Bronchial epithelial cell (primary cell): ENCODE measurements at regions not wholly inside any gene's neighbourhood (a gene's known extent, or its start where the extent isn't known, plus 50 kb on each side); places are given as distances from the start of the nearest gene placed in this dataset.

ENCODE experiments used
- DNase-seq: peaks from one replicate; pipeline ENCODE4 v3.0.0-alpha.2; 2010; ENCODE audit warnings: low read depth
- FAIRE-seq: peaks from 2 replicates; lab custom pipeline; 2011; peaks lifted over from hg19 to GRCh38; lab: Jason Lieb, UNC
- H3K27me3 ChIP-seq: 2 replicates; pipeline ENCODE4 v1.5.1; 2011; ENCODE audit warnings: low read length; ENCODE audit not compliant: control insufficient read depth, insufficient read depth
- H3K36me3 ChIP-seq: 2 replicates; pipeline ENCODE4 v1.5.1; 2011; ENCODE audit warnings: low read length; ENCODE audit not compliant: control insufficient read depth, insufficient read depth
- H3K4me3 ChIP-seq: 2 replicates; pipeline ENCODE4 v1.5.1; 2011; ENCODE audit warnings: mild to moderate bottlenecking, low read depth, low read length, control low read depth
- TF ChIP-seq, protein P1 (sequence below): IDR thresholded peaks from 2 replicates; pipeline ENCODE4 v1.5.1; 2011; ENCODE audit warnings: mild to moderate bottlenecking, moderate library complexity, low read length, control low read depth, inconsistent platforms; ENCODE audit not compliant: insufficient read depth, severe bottlenecking

- DNase-seq, result no peak
- no peak overlapping the region for H3K4me3 ChIP-seq
- TF ChIP-seq, protein P1, sequence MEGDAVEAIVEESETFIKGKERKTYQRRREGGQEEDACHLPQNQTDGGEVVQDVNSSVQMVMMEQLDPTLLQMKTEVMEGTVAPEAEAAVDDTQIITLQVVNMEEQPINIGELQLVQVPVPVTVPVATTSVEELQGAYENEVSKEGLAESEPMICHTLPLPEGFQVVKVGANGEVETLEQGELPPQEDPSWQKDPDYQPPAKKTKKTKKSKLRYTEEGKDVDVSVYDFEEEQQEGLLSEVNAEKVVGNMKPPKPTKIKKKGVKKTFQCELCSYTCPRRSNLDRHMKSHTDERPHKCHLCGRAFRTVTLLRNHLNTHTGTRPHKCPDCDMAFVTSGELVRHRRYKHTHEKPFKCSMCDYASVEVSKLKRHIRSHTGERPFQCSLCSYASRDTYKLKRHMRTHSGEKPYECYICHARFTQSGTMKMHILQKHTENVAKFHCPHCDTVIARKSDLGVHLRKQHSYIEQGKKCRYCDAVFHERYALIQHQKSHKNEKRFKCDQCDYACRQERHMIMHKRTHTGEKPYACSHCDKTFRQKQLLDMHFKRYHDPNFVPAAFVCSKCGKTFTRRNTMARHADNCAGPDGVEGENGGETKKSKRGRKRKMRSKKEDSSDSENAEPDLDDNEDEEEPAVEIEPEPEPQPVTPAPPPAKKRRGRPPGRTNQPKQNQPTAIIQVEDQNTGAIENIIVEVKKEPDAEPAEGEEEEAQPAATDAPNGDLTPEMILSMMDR, result no peak
- FAIRE-seq, result no peak
- no peaks in the 10 kb centered on the region for H3K36me3 ChIP-seq
- no peaks in the 10 kb centered on the region for H3K27me3 ChIP-seq
Measured at GRCh38 chr5:89597878-89598277, 714.9 kb upstream of the MEF2C start.

DNA sequence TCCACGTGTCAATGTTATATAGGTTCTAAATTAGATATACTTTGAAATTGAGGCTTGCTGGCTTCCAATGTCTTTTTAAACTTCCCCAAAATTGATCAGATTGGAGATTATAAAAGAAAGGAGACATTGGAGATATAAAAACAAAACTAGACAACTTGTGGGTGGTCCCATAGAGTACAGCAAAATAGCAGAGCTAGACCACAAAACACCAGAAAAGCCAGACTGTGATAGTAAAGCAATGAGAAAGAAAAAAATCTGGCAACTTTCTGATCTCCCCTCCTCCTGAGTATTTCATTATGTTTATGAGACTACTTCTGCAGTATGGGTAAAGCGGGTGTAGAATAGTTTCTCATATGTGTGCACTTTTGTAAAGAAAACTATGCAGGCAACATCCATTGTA lies 713.8 kb upstream of the MEF2C start:
- no peak for FAIRE-seq
- Histone ChIP-seq H3K4me3 (no peak overlapping the region), H3K36me3 (no peaks in the 10 kb centered on the region), H3K27me3 (no peaks in the 10 kb centered on the region)
- DNase-seq, result no peak
- TF ChIP-seq, protein P1, result no peak

DNA sequence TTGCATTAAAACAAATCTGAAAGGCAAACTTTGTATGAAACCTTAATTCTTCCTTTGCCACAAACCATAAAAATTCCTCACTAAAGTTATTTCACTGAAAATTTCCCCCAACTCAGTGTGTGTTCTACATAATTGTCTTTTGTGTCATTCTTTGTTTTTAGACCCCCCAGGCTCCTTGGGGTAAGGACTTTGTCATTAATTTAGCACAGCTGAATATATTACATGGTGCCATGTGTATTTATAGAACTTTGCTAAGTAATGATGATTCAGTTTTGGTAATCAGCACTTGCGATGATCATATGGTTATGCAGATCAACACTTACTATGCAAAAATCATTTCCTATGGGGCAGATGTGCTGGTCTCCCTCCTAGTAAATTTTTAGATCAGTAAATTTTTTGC lies 712.1 kb upstream of the MEF2C start:
- no peak for FAIRE-seq
- no peak overlapping the region for H3K4me3 ChIP-seq
- H3K36me3 ChIP-seq, result no peaks in the 10 kb centered on the region
- DNase-seq, result no peak
- no peaks in the 10 kb centered on the region for H3K27me3 ChIP-seq
- TF ChIP-seq, protein P1, result no peak

- Histone ChIP-seq H3K4me3 (no peak overlapping the region), H3K36me3 (no peaks in the 10 kb centered on the region), H3K27me3 (no peaks in the 10 kb centered on the region)
- peak; percentile 99 for DNase-seq
- TF ChIP-seq, protein P1, result no peak
- no peak for FAIRE-seq
Measured at GRCh38 chr5:89584339-89584956, 701.5 kb upstream of the MEF2C start.

DNA sequence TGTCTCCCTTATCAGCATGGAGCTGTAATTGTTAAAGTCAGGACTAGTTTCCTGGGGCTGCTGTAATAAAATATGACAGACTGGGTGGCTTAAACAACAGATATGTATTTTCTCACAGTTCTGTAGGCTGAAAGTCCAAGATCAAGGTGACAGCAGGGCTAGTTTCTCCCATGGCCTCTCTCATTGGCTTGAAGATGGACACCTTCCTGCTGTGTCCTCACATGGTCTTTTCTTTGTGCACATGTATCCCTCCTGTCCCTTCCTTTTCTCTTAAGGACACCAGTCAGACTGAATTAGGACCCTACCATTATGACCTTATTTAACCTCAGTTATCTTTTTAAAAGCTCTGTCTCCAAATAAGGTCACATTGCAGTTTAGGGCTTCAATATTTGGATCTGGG lies 700.5 kb upstream of the MEF2C start:
- DNase-seq (no peak), FAIRE-seq (no peak)
- TF ChIP-seq, protein P1, result no peak

DNA sequence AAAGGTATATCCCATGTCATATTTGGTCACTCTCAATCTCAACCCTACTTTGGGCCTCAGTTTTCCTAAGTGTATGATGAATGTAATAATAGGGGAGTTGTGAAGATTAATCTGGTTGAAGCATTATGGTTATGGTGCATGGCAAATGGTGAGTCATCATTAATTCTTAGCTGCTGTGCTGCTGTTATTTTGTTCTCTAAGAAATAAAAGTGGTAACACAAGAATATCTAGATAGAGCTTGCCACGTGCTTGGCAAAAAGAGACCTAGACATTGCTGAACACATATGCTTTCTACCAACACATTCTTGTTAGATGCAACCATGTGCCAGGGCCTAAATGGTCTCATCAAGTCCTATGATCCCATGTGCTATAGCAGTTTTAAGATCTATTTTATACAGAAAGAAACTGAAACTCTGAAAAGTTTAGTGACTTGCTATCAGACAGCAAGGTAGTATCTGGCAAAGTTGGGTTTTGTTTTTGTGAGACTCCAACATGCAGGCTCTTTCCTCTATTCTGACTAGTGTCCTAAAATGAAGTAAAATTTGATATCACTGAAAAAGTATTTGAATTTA lies 699.9 kb upstream of the MEF2C start:
- DNase-seq, result peak; percentile 72
- TF ChIP-seq, protein P1, result no peak
- H3K4me3 ChIP-seq, result no peak overlapping the region
- no peaks in the 10 kb centered on the region for H3K36me3 ChIP-seq
- H3K27me3 ChIP-seq, result no peaks in the 10 kb centered on the region
- FAIRE-seq, result no peak

More for the DNA sequence above, 700.5 kb upstream of the MEF2C start:
- Histone ChIP-seq H3K36me3 (no peaks in the 10 kb centered on the region), H3K27me3 (no peaks in the 10 kb centered on the region), H3K4me3 (no peak overlapping the region)
